ENCODE measurements at regions not wholly inside any gene's neighbourhood (a gene's known extent, or its start where the extent isn't known, plus 50 kb on each side); places are given as distances from the start of the nearest gene placed in this dataset.

DNA sequence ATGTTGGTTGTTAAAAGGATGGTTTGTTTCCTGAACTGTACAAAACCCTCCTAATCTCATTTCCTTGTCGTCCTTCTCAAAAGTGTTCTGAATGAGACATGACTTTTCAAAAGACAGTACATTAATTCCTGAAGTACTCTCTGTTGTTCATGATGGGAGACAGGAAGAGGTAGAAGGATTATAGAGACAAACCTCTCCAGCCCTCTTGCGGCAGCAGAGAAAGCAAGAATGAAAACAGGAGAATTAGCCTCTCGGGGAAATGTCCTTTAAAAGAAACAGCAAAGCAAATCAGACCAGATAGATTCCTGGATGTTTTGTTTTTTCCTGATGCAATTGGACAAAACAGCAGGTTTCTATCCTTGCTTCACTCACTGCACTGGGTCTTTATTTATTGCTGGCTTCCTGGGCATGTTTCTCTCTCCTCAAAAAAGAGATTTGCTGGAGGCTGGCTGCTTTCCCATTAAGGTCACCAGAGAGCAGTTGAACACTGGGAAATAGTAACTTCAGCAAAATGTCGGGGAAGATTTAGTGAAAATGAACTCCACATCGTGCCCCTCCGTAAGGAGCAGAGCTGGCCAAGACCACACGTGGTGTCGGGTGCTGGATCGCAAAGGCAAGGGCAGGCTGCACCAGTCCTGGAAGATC lies 145.8 kb upstream of the SYT6 start:
- 0 out of 2 replicates have a peak, but pooled peaks cover 10% of the 10 kb centered on the region for H3K27me3 ChIP-seq (ENCODE audit: insufficient read depth, low read depth)
- H3K4me3 ChIP-seq = no peak overlapping the region
- H3F3A ChIP-seq (ENCODE audit: insufficient read depth, low read depth) = no peaks in the 10 kb centered on the region
- TF ChIP-seq, protein P1, sequence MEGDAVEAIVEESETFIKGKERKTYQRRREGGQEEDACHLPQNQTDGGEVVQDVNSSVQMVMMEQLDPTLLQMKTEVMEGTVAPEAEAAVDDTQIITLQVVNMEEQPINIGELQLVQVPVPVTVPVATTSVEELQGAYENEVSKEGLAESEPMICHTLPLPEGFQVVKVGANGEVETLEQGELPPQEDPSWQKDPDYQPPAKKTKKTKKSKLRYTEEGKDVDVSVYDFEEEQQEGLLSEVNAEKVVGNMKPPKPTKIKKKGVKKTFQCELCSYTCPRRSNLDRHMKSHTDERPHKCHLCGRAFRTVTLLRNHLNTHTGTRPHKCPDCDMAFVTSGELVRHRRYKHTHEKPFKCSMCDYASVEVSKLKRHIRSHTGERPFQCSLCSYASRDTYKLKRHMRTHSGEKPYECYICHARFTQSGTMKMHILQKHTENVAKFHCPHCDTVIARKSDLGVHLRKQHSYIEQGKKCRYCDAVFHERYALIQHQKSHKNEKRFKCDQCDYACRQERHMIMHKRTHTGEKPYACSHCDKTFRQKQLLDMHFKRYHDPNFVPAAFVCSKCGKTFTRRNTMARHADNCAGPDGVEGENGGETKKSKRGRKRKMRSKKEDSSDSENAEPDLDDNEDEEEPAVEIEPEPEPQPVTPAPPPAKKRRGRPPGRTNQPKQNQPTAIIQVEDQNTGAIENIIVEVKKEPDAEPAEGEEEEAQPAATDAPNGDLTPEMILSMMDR (conservative IDR thresholded peaks at IDR 0.05) = no peak
- TF ChIP-seq EZH2 (IDR thresholded peaks at IDR 0.05; ENCODE audit: low read depth) = no peak
- H2AFZ ChIP-seq = no peak overlapping the region
- peaks cover 13% of the 10 kb centered on the region; the same call in 1 of the 2 replicates for H3K9me3 ChIP-seq (ENCODE audit: insufficient read depth, low read depth)
- no peak overlapping the region for H3K27ac ChIP-seq
- ChIA-PET POLR2A (ENCODE audit: unreplicated experiment) (no interaction called here), CTCF (no interaction called here)
- H3K4me2 ChIP-seq = no peak overlapping the region
- no peak for DNase-seq
- intact Hi-C loops (cut with micrococcal nuclease; ENCODE audit: unreplicated experiment) = no loop called here
- H3K9me2 ChIP-seq (ENCODE audit: insufficient read depth) = no peaks in the 10 kb centered on the region; the same call in 1 of the 2 replicates
- H3K36me3 ChIP-seq (ENCODE audit: low read depth) = no peaks in the 10 kb centered on the region
- H3K4me1 ChIP-seq (replicated peaks; ENCODE audit: insufficient read depth) = no peaks in the 10 kb centered on the region
- no peaks in the 10 kb centered on the region for H3K79me2 ChIP-seq (ENCODE audit: low read depth)
- no peaks in the 10 kb centered on the region for H4K20me1 ChIP-seq (ENCODE audit: insufficient read depth)
- BruUV-seq (replicated peaks) = no TSS peak

- Histone ChIP-seq H3K36me3 (ENCODE audit: low read depth) (no peaks in the 10 kb centered on the region), H3F3A (ENCODE audit: insufficient read depth, low read depth) (no peaks in the 10 kb centered on the region), H3K4me1 (replicated peaks; ENCODE audit: insufficient read depth) (no peaks in the 10 kb centered on the region), H3K9me2 (ENCODE audit: insufficient read depth) (no peaks in the 10 kb centered on the region; the same call in 1 of the 2 replicates), H3K27ac (no peak overlapping the region), H4K20me1 (ENCODE audit: insufficient read depth) (no peaks in the 10 kb centered on the region), H3K27me3 (ENCODE audit: insufficient read depth, low read depth) (0 out of 2 replicates have a peak, but pooled peaks cover 7% of the 10 kb centered on the region), H2AFZ (no peak overlapping the region), H3K4me2 (no peak overlapping the region), H3K9me3 (ENCODE audit: insufficient read depth, low read depth) (peaks cover 2% of the 10 kb centered on the region; the same call in 1 of the 2 replicates), H3K79me2 (ENCODE audit: low read depth) (no peaks in the 10 kb centered on the region), H3K4me3 (no peak overlapping the region)
- no TSS peak for BruUV-seq (replicated peaks)
- ChIA-PET CTCF (no interaction called here), POLR2A (ENCODE audit: unreplicated experiment) (no interaction called here)
- TF ChIP-seq, protein P1 (conservative IDR thresholded peaks at IDR 0.05) = no peak
- TF ChIP-seq EZH2 (IDR thresholded peaks at IDR 0.05; ENCODE audit: low read depth) = no peak
- DNase-seq = no peak
- intact Hi-C loops (cut with micrococcal nuclease; ENCODE audit: unreplicated experiment) = no loop called here
Observed at GRCh38 chr1:114298008-114298407, 144.3 kb upstream of the SYT6 start.

GRCh38 chr1:114296413-114296812 lies 142.7 kb upstream of the SYT6 start:
- no peak overlapping the region for H3K27ac ChIP-seq
- intact Hi-C loops (cut with micrococcal nuclease; ENCODE audit: unreplicated experiment) = no loop called here
- H3F3A ChIP-seq (ENCODE audit: insufficient read depth, low read depth) = no peaks in the 10 kb centered on the region
- H4K20me1 ChIP-seq (ENCODE audit: insufficient read depth) = no peaks in the 10 kb centered on the region
- H3K9me2 ChIP-seq (ENCODE audit: insufficient read depth) = no peaks in the 10 kb centered on the region; the same call in 1 of the 2 replicates
- H3K36me3 ChIP-seq (ENCODE audit: low read depth) = no peaks in the 10 kb centered on the region
- no peaks in the 10 kb centered on the region for H3K79me2 ChIP-seq (ENCODE audit: low read depth)
- 0 out of 2 replicates have a peak, but pooled peaks cover 7% of the 10 kb centered on the region for H3K27me3 ChIP-seq (ENCODE audit: insufficient read depth, low read depth)
- TF ChIP-seq, protein P1 (conservative IDR thresholded peaks at IDR 0.05) = no peak
- TF ChIP-seq EZH2 (IDR thresholded peaks at IDR 0.05; ENCODE audit: low read depth) = no peak
- ChIA-PET POLR2A (ENCODE audit: unreplicated experiment) (no interaction called here), CTCF (no interaction called here)
- H3K9me3 ChIP-seq (ENCODE audit: insufficient read depth, low read depth) = no peaks in the 10 kb centered on the region; the same call in 1 of the 2 replicates
- no peak for DNase-seq
- H3K4me2 ChIP-seq = no peak overlapping the region
- no TSS peak for BruUV-seq (replicated peaks)
- no peak overlapping the region for H3K4me3 ChIP-seq
- H2AFZ ChIP-seq = no peak overlapping the region; the same call in 1 of the 2 replicates
- no peaks in the 10 kb centered on the region for H3K4me1 ChIP-seq (replicated peaks; ENCODE audit: insufficient read depth)

Data from PC-9 (cell line).